WTC11 (cell line): ENCODE measurements at regions not wholly inside any gene's neighbourhood (a gene's known extent, or its start where the extent isn't known, plus 50 kb on each side); places are given as distances from the start of the nearest gene placed in this dataset.

Experiments used
- CTCF ChIP-seq: fragments of 200-600 bp; IDR thresholded peaks from 2 replicates; pipeline ENCODE4 v1.8.0; 2022; ENCODE audit warnings: antibody characterized with exemption
- TEAD4 ChIP-seq: sonication (generic); formaldehyde crosslinking; IDR thresholded peaks from 2 replicates; pipeline ENCODE4 v1.8.0; 2022; ENCODE audit warnings: mild to moderate bottlenecking, missing genetic modification reagents
- TP53 ChIP-seq: sonication (generic); formaldehyde crosslinking; IDR thresholded peaks from 2 replicates; pipeline ENCODE4 v1.8.1; 2023; ENCODE audit warnings: mild to moderate bottlenecking, missing genetic modification reagents
- TF ChIP-seq, protein P1 (sequence below): sonication (generic); formaldehyde crosslinking; IDR thresholded peaks from 2 replicates; pipeline ENCODE4 v1.8.1; 2023; ENCODE audit warnings: mild to moderate bottlenecking, missing genetic modification reagents, moderate library complexity
- TF ChIP-seq, protein P2 (sequence below): sonication (generic); formaldehyde crosslinking; IDR thresholded peaks from 2 replicates; pipeline ENCODE4 v1.8.1; 2023; ENCODE audit warnings: mild to moderate bottlenecking, missing genetic modification reagents, moderate library complexity

DNA sequence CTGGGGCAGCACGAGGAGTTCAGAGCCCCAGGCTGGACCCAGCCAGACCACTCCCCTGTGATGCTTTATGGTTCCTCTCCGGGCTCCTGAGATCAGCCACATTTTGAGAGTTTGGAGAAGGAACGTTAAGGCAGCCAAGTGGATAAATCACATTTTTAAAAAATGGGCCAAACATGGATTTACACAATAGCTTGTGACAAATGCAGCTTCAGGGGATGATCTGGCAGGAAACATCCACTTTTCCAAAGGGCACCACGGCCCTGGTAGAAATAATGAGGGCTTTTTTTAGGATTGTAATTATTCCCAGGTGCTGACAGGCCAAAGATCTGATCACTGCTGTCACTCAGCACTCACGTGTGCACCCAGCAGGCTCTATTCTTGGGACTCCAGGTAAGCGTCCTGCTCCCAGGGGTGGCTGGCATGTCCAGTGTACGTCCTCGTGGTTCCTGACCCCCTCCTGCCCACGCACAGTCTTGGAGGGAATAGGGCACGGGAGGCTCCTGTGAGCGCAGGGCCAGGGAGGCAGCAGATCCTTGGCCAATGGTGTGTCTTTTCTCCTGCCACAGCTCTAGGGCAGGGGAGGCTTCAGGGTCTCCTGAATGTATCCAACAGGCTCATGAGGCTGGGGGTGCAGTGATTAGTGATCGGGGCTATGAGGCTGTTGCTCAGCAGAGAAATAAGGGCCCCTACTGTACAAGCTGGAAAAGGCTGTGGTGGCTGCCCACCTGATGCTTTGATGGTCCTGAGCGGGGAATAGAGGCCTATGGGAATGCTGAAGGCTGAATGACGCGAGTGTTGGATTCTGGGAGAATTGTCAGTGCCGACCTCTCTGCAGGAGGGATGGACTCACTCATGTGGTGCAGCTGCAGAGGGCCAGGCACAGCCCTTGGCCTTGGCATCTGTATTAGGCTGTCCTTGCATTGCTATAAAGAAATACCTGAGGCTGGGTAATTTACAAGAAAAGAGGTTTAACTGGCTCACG lies 415.7 kb downstream of the PTPRU start:
- TF ChIP-seq TP53 (CRISPR knock-in tag) = no peak
- TF ChIP-seq CTCF = no peak
- TF ChIP-seq, protein P1, sequence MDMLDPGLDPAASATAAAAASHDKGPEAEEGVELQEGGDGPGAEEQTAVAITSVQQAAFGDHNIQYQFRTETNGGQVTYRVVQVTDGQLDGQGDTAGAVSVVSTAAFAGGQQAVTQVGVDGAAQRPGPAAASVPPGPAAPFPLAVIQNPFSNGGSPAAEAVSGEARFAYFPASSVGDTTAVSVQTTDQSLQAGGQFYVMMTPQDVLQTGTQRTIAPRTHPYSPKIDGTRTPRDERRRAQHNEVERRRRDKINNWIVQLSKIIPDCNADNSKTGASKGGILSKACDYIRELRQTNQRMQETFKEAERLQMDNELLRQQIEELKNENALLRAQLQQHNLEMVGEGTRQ (CRISPR knock-in tag) = no peak
- TF ChIP-seq, protein P2, sequence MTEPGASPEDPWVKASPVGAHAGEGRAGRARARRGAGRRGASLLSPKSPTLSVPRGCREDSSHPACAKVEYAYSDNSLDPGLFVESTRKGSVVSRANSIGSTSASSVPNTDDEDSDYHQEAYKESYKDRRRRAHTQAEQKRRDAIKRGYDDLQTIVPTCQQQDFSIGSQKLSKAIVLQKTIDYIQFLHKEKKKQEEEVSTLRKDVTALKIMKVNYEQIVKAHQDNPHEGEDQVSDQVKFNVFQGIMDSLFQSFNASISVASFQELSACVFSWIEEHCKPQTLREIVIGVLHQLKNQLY (CRISPR knock-in tag) = no peak
- TF ChIP-seq TEAD4 (CRISPR knock-in tag) = no peak
